Large intestine (tissue), 3 donors: ENCODE measurements at regions not wholly inside any gene's neighbourhood (a gene's known extent, or its start where the extent isn't known, plus 50 kb on each side); places are given as distances from the start of the nearest gene placed in this dataset.
"Not testable (repeated sequence)": the region's sequence is repeated elsewhere in the genome, so short reads cannot be mapped to it uniquely, and the experiment has no call there.

Experiments
- DNase-seq, 2 donors: peaks; one replicate each; pipeline versions ENCODE4 v3.0.0 to v3.0.0-alpha.2; 2013
- H3K27ac ChIP-seq: one replicate; pipeline ENCODE4 v1.5.1; 2013; ENCODE audit warnings: low read length
- H3K27me3 ChIP-seq: 2 replicates; pipeline ENCODE4 v1.6.1; 2013; ENCODE audit warnings: low read length; ENCODE audit not compliant: control insufficient read depth, insufficient read depth
- H3K36me3 ChIP-seq: 2 replicates; pipeline ENCODE4 v1.6.1; 2013; ENCODE audit warnings: low read length; ENCODE audit not compliant: control insufficient read depth, insufficient read depth
- H3K4me1 ChIP-seq: one replicate; pipeline ENCODE4 v1.6.1; 2013; ENCODE audit warnings: low read length; ENCODE audit not compliant: control insufficient read depth, insufficient read depth
- H3K4me3 ChIP-seq: one replicate; pipeline ENCODE4 v1.5.1; 2013; ENCODE audit warnings: low read length
- H3K9me3 ChIP-seq: one replicate; pipeline ENCODE4 v1.6.1; 2013; ENCODE audit warnings: mild to moderate bottlenecking, low read depth, low read length, moderate library complexity; ENCODE audit not compliant: control insufficient read depth
- WGBS: methylation state at CpG from one replicate; pipeline ENCODE4 v1.1.5; 2013; ENCODE audit warnings: low lambda C conversion rate; ENCODE audit not compliant: insufficient coverage; 5-methylcytosine and 5-hydroxymethylcytosine counted together

- H3K36me3 ChIP-seq, H3K9me3 ChIP-seq, H3K27me3 ChIP-seq, H3K4me1 ChIP-seq, H3K4me3 ChIP-seq, DNase-seq, H3K27ac ChIP-seq: not testable (repeated sequence)
- no CpG with 5 or more reads among the region's 16 CpGs for WGBS
Measured at GRCh38 chr5:27095761-27096160, 57.4 kb upstream of the CDH9 start.

- no peak overlapping the region for H3K4me3 ChIP-seq
- H3K4me1 ChIP-seq, result no peaks in the 10 kb centered on the region
- WGBS, result 100% methylated on average over 1 of the region's 2 CpGs
- no peaks in the 10 kb centered on the region for H3K9me3 ChIP-seq
- no peak overlapping the region for H3K27ac ChIP-seq
- H3K27me3 ChIP-seq, result no peaks in the 10 kb centered on the region
- H3K36me3 ChIP-seq, result no peaks in the 10 kb centered on the region
- DNase-seq, result no peak
Measured at GRCh38 chr5:27093279-27093678, 54.9 kb upstream of the CDH9 start.

- no peak for DNase-seq
- Histone ChIP-seq H3K27ac (no peak overlapping the region), H3K4me3 (no peak overlapping the region), H3K4me1 (no peaks in the 10 kb centered on the region), H3K36me3 (no peaks in the 10 kb centered on the region), H3K27me3 (no peaks in the 10 kb centered on the region), H3K9me3 (no peaks in the 10 kb centered on the region)
- no CpG with 5 or more reads among the region's 1 CpG for WGBS
Measured at GRCh38 chr5:27091858-27092257, 53.5 kb upstream of the CDH9 start.

- H3K36me3 ChIP-seq, H3K27me3 ChIP-seq, H3K4me1 ChIP-seq, H3K4me3 ChIP-seq, H3K27ac ChIP-seq, H3K9me3 ChIP-seq, DNase-seq: not testable (repeated sequence)
- no CpG with 5 or more reads among the region's 4 CpGs for WGBS
Measured at GRCh38 chr5:27088822-27089221, 50.4 kb upstream of the CDH9 start.
